Stimulated activated naive CD4-positive, alpha-beta T cell treated with Interleukin-2 at 50 U/mL for 16 hours (primary cell): ENCODE measurements at regions not wholly inside any gene's neighbourhood (a gene's known extent, or its start where the extent isn't known, plus 50 kb on each side); places are given as distances from the start of the nearest gene placed in this dataset.

Source experiments
- DNase-seq: peaks from one replicate; lab custom pipeline; 2025; lab: John Stamatoyannopoulos, UW

- DNase-seq, result no peak
Observed at GRCh38 chr18:41353777-41354528, 601.1 kb upstream of the PIK3C3 start.

- DNase-seq, result no peak
Observed at GRCh38 chr18:41351430-41351829, 603.6 kb upstream of the PIK3C3 start.

- DNase-seq, result no peak
Observed at GRCh38 chr18:41347057-41347456, 608.0 kb upstream of the PIK3C3 start.

- no peak for DNase-seq
Observed at GRCh38 chr18:41343808-41344207, 611.2 kb upstream of the PIK3C3 start.

GRCh38 chr18:41338341-41338740 is 616.7 kb upstream of the PIK3C3 start:
- DNase-seq, result no peak

- DNase-seq, result no peak
Observed at GRCh38 chr18:41331661-41332060, 623.4 kb upstream of the PIK3C3 start.

GRCh38 chr18:41326311-41326710 is 628.7 kb upstream of the PIK3C3 start:
- no peak for DNase-seq

GRCh38 chr18:41324934-41325333 is 630.1 kb upstream of the PIK3C3 start:
- DNase-seq, result no peak

GRCh38 chr18:41324020-41324791 is 630.8 kb upstream of the PIK3C3 start:
- DNase-seq, result no peak

GRCh38 chr18:41323044-41323443 is 632.0 kb upstream of the PIK3C3 start:
- no peak for DNase-seq

- no peak for DNase-seq
Observed at GRCh38 chr18:41320100-41320499, 634.9 kb upstream of the PIK3C3 start.

GRCh38 chr18:41315134-41315533 is 639.9 kb upstream of the PIK3C3 start:
- no peak for DNase-seq

- no peak for DNase-seq
Observed at GRCh38 chr18:41311571-41312547, 643.2 kb upstream of the PIK3C3 start.

- DNase-seq, result no peak
Observed at GRCh38 chr18:41297740-41298139, 657.3 kb upstream of the PIK3C3 start.

GRCh38 chr18:41269294-41269693 is 685.7 kb upstream of the PIK3C3 start:
- DNase-seq, result no peak

GRCh38 chr18:41268271-41268670 is 686.8 kb upstream of the PIK3C3 start:
- DNase-seq, result no peak

GRCh38 chr18:41266616-41267015 is 688.4 kb upstream of the PIK3C3 start:
- DNase-seq, result no peak

GRCh38 chr18:41266204-41266603 is 688.8 kb upstream of the PIK3C3 start:
- no peak for DNase-seq

- no peak for DNase-seq
Observed at GRCh38 chr18:41265047-41265446, 690.0 kb upstream of the PIK3C3 start.

GRCh38 chr18:41263956-41264355 is 691.1 kb upstream of the PIK3C3 start:
- DNase-seq, result no peak

- no peak for DNase-seq
Observed at GRCh38 chr18:41262688-41263087, 692.3 kb upstream of the PIK3C3 start.

- no peak for DNase-seq
Observed at GRCh38 chr18:41244591-41245037, 710.4 kb upstream of the PIK3C3 start.
